D341Med (cell line): ENCODE measurements at regions not wholly inside any gene's neighbourhood (a gene's known extent, or its start where the extent isn't known, plus 50 kb on each side); places are given as distances from the start of the nearest gene placed in this dataset.

Experiments
- DNase-seq: peaks from one replicate; pipeline ENCODE4 v3.0.0; 2012; ENCODE audit warnings: low spot score

GRCh38 chr4:80124246-80125211, 51.5 kb upstream of the ANTXR2 start:
- DNase-seq: no peak
